H9 (cell line): ENCODE measurements at regions not wholly inside any gene's neighbourhood (a gene's known extent, or its start where the extent isn't known, plus 50 kb on each side); places are given as distances from the start of the nearest gene placed in this dataset.

Experiments used
- DNase-seq: peaks from one replicate; pipeline ENCODE4 v3.0.0-alpha.2; 2017
- H2AFZ ChIP-seq: one replicate; pipeline ENCODE4 v1.6.1; 2013; ENCODE audit warnings: mild to moderate bottlenecking, low read length, control low read depth, moderate library complexity
- H2AK5ac ChIP-seq: 2 replicates; pipeline ENCODE4 v1.6.1; 2013; ENCODE audit warnings: low read length, control low read depth, mixed read lengths; ENCODE audit not compliant: insufficient read length
- H2BK120ac ChIP-seq: one replicate; pipeline ENCODE4 v1.6.1; 2013; ENCODE audit warnings: low read depth, mild to moderate bottlenecking, low read length, control low read depth, inconsistent platforms; ENCODE audit not compliant: poor library complexity, severe bottlenecking
- H2BK12ac ChIP-seq: 2 replicates; pipeline ENCODE4 v1.6.1; 2013; ENCODE audit warnings: low read length, control low read depth, mixed read lengths, low read depth; ENCODE audit not compliant: insufficient read length
- H2BK15ac ChIP-seq: 2 replicates; pipeline ENCODE4 v1.6.1; 2013; ENCODE audit warnings: low read depth, low read length, control low read depth
- H2BK20ac ChIP-seq: one replicate; pipeline ENCODE4 v1.6.1; 2013; ENCODE audit warnings: low read depth, mild to moderate bottlenecking, low read length, control low read depth, inconsistent platforms; ENCODE audit not compliant: poor library complexity, severe bottlenecking
- H2BK5ac ChIP-seq: 2 replicates; pipeline ENCODE4 v1.6.1; 2013; ENCODE audit warnings: low read length, control low read depth, mixed read lengths; ENCODE audit not compliant: insufficient read length
- H3K14ac ChIP-seq: 2 replicates; pipeline ENCODE4 v1.6.1; 2013; ENCODE audit warnings: low read length, control low read depth; ENCODE audit not compliant: insufficient read depth
- H3K18ac ChIP-seq: 2 replicates; pipeline ENCODE4 v1.6.1; 2013; ENCODE audit warnings: low read depth, mild to moderate bottlenecking, mixed read lengths, low read length, control low read depth; ENCODE audit not compliant: insufficient read length
- H3K23ac ChIP-seq: 2 replicates; pipeline ENCODE4 v1.6.1; 2013; ENCODE audit warnings: low read length, control low read depth, mixed read lengths, low read depth; ENCODE audit not compliant: insufficient read length
- H3K23me2 ChIP-seq: 2 replicates; pipeline ENCODE4 v1.6.1; 2013; ENCODE audit warnings: low read depth, mild to moderate bottlenecking, mixed read lengths, low read length, control low read depth; ENCODE audit not compliant: insufficient read length, poor library complexity, severe bottlenecking
- H3K27ac ChIP-seq: 2 replicates; pipeline ENCODE4 v1.5.1; 2013; ENCODE audit warnings: low read length, control low read depth, mixed read lengths, low read depth; ENCODE audit not compliant: insufficient read length
- H3K27me3 ChIP-seq: 2 replicates; pipeline ENCODE4 v1.6.1; 2013; ENCODE audit warnings: low read length, control low read depth, inconsistent platforms; ENCODE audit not compliant: insufficient read depth
- H3K4ac ChIP-seq: 2 replicates; pipeline ENCODE4 v1.6.1; 2013; ENCODE audit warnings: low read depth, mild to moderate bottlenecking, control low read depth, inconsistent platforms, low read length, moderate library complexity
- H3K4me1 ChIP-seq: 2 replicates; pipeline ENCODE4 v1.6.1; 2013; ENCODE audit warnings: low read length, control low read depth, inconsistent platforms; ENCODE audit not compliant: insufficient read depth
- H3K4me2 ChIP-seq: 2 replicates; pipeline ENCODE4 v1.6.1; 2013; ENCODE audit warnings: low read length, control low read depth, mixed read lengths; ENCODE audit not compliant: insufficient read length, insufficient read depth
- H3K56ac ChIP-seq: 2 replicates; pipeline ENCODE4 v1.6.1; 2013; ENCODE audit warnings: low read depth, mild to moderate bottlenecking, mixed read lengths, low read length, control low read depth; ENCODE audit not compliant: insufficient read length
- H3K79me1 ChIP-seq: 2 replicates; pipeline ENCODE4 v1.6.1; 2013; ENCODE audit warnings: low read depth, mild to moderate bottlenecking, moderate library complexity, low read length, control low read depth, inconsistent platforms; ENCODE audit not compliant: insufficient read depth, poor library complexity, severe bottlenecking
- H3K79me2 ChIP-seq: 2 replicates; pipeline ENCODE4 v1.6.1; 2013; ENCODE audit warnings: low read length, control low read depth, inconsistent platforms; ENCODE audit not compliant: insufficient read depth
- H3K9ac ChIP-seq: 2 replicates; pipeline ENCODE4 v1.6.1; 2013; ENCODE audit warnings: low read length, control low read depth, mixed read lengths; ENCODE audit not compliant: insufficient read length; ENCODE audit errors: extremely low read depth
- H3K9me3 ChIP-seq: one replicate; pipeline ENCODE4 v1.6.1; 2013; ENCODE audit warnings: low read depth, low read length, inconsistent platforms; ENCODE audit not compliant: control insufficient read depth
- H3T11ph ChIP-seq: one replicate; pipeline ENCODE4 v1.6.1; 2013; ENCODE audit warnings: mild to moderate bottlenecking, low read length, control low read depth, inconsistent platforms
- H4K20me1 ChIP-seq: one replicate; pipeline ENCODE4 v1.6.1; 2013; ENCODE audit not compliant: control insufficient read depth, insufficient read length, insufficient read depth
- H4K5ac ChIP-seq: 2 replicates; pipeline ENCODE4 v1.6.1; 2013; ENCODE audit warnings: low read depth, mild to moderate bottlenecking, mixed read lengths, low read length, control low read depth; ENCODE audit not compliant: insufficient read length
- H4K8ac ChIP-seq: replicated peaks from 2 replicates; pipeline ENCODE4 v1.6.1; 2013; ENCODE audit warnings: low read length, control low read depth, mixed read lengths, low read depth; ENCODE audit not compliant: insufficient read length
- H4K91ac ChIP-seq: 2 replicates; pipeline ENCODE4 v1.6.1; 2013; ENCODE audit warnings: low read depth, mild to moderate bottlenecking, moderate library complexity, mixed read lengths, low read length, control low read depth; ENCODE audit not compliant: insufficient read length
- H3K27ac Mint-ChIP-seq, 3 experiments: 2 replicates in 2 of 3; 3 replicates in 1 of 3; pipeline ENCODE4 v1.8.0; 2020 to 2021; ENCODE audit warnings: mixed read lengths in 3 of 3, mild to moderate bottlenecking in 1 of 3, moderate library complexity in 1 of 3
- H3K27me3 Mint-ChIP-seq: 2 replicates; pipeline ENCODE4 v1.8.0; 2021; ENCODE audit warnings: low read depth, mild to moderate bottlenecking, moderate library complexity, mixed read lengths
- H3K36me3 Mint-ChIP-seq, 3 experiments: 2 replicates in 2 of 3; 3 replicates in 1 of 3; pipeline ENCODE4 v1.8.0; 2020 to 2021; ENCODE audit warnings: low read depth in 3 of 3, mixed read lengths in 3 of 3; ENCODE audit not compliant: insufficient read depth in 1 of 3
- H3K4me1 Mint-ChIP-seq, 2 experiments: 2 replicates each; pipeline ENCODE4 v1.8.0; 2020; ENCODE audit warnings: mixed read lengths in 2 of 2
- H3K4me3 Mint-ChIP-seq, 2 experiments: 2 replicates in 1 of 2; 3 replicates in 1 of 2; pipeline ENCODE4 v1.8.0; 2020 to 2021; ENCODE audit warnings: mild to moderate bottlenecking in 2 of 2, mixed read lengths in 2 of 2, moderate library complexity in 1 of 2
- H3K9me3 Mint-ChIP-seq, 2 experiments: 2 replicates in 1 of 2; 3 replicates in 1 of 2; pipeline ENCODE4 v1.8.0; 2020; ENCODE audit warnings: mild to moderate bottlenecking in 2 of 2, mixed read lengths in 2 of 2, moderate library complexity in 1 of 2
- CTCF ChIP-seq: fragments of 200-600 bp; sonication (generic); conservative IDR thresholded peaks from 3 replicates; pipeline ENCODE4 v1.8.0; 2021; ENCODE audit warnings: antibody characterized with exemption, mild to moderate bottlenecking
- WGBS: extraction: QIAGEN DNeasy Blood & Tissue Kit; methylation state at CpG from one replicate; pipeline ENCODE4 v1.1.7; 2013; ENCODE audit warnings: missing lambda C conversion rate, low lambda C conversion rate, mixed read lengths; ENCODE audit not compliant: insufficient read length; ENCODE audit errors: extremely low coverage; 5-methylcytosine and 5-hydroxymethylcytosine counted together

GRCh38 chr6:140548366-140548765, 1173.9 kb upstream of the CITED2 start:
- no peak for TF ChIP-seq CTCF
- DNase-seq: no peak

More at GRCh38 chr6:140548366-140548765, 1173.9 kb upstream of the CITED2 start:
- H2BK12ac ChIP-seq: no peak overlapping the region
- no peaks in the 10 kb centered on the region for H3K4me1 ChIP-seq
- H3K4me3 Mint-ChIP-seq: no peak overlapping the region
- H4K5ac ChIP-seq: no peak overlapping the region
- no peak overlapping the region for H2BK120ac ChIP-seq
- no peak overlapping the region for H3K27ac ChIP-seq
- no peak overlapping the region for H2AFZ ChIP-seq
- H4K91ac ChIP-seq: no peak overlapping the region
- no peak overlapping the region for H2BK20ac ChIP-seq
- H3K9me3 ChIP-seq: no peaks in the 10 kb centered on the region
- no peaks in the 10 kb centered on the region for H3K27me3 ChIP-seq
- no peaks in the 10 kb centered on the region; a peak in 1 of 7 replicates for H3K36me3 Mint-ChIP-seq
- no peak overlapping the region for H3K9ac ChIP-seq
- no peak overlapping the region for H3K14ac ChIP-seq
- H3T11ph ChIP-seq: no peak overlapping the region
- no peak overlapping the region for H2BK5ac ChIP-seq
- peaks cover 0 to 8% of the 10 kb centered on the region in 2 experiments; a peak in 4 of 5 replicates for H3K9me3 Mint-ChIP-seq
- H2AK5ac ChIP-seq: no peak overlapping the region
- H3K4me2 ChIP-seq: no peak overlapping the region
- H3K23ac ChIP-seq: no peak overlapping the region
- no peak overlapping the region for H3K27ac Mint-ChIP-seq
- H3K4ac ChIP-seq: no peak overlapping the region
- no peaks in the 10 kb centered on the region for H4K20me1 ChIP-seq
- H3K18ac ChIP-seq: no peak overlapping the region
- no peak overlapping the region for H2BK15ac ChIP-seq
- H3K79me2 ChIP-seq: no peaks in the 10 kb centered on the region
- WGBS: no CpG with 5 or more reads among the region's 1 CpG
- H4K8ac ChIP-seq: no peak overlapping the region
- no peaks in the 10 kb centered on the region for H3K79me1 ChIP-seq
- H3K56ac ChIP-seq: no peak overlapping the region
- H3K27me3 Mint-ChIP-seq: no peaks in the 10 kb centered on the region
- H3K4me1 Mint-ChIP-seq: no peaks in the 10 kb centered on the region
- H3K23me2 ChIP-seq: no peaks in the 10 kb centered on the region
